Bronchial epithelial cell (primary cell): ENCODE measurements at regions not wholly inside any gene's neighbourhood (a gene's known extent, or its start where the extent isn't known, plus 50 kb on each side); places are given as distances from the start of the nearest gene placed in this dataset.

Experiments used
- DNase-seq: peaks from one replicate; pipeline ENCODE4 v3.0.0-alpha.2; 2010; ENCODE audit warnings: low read depth
- FAIRE-seq: peaks from 2 replicates; lab custom pipeline; 2011; peaks lifted over from hg19 to GRCh38; lab: Jason Lieb, UNC
- H3K27me3 ChIP-seq: 2 replicates; pipeline ENCODE4 v1.5.1; 2011; ENCODE audit warnings: low read length; ENCODE audit not compliant: control insufficient read depth, insufficient read depth
- H3K36me3 ChIP-seq: 2 replicates; pipeline ENCODE4 v1.5.1; 2011; ENCODE audit warnings: low read length; ENCODE audit not compliant: control insufficient read depth, insufficient read depth
- H3K4me3 ChIP-seq: 2 replicates; pipeline ENCODE4 v1.5.1; 2011; ENCODE audit warnings: mild to moderate bottlenecking, low read depth, low read length, control low read depth
- CTCF ChIP-seq: IDR thresholded peaks from 2 replicates; pipeline ENCODE4 v1.5.1; 2011; ENCODE audit warnings: mild to moderate bottlenecking, moderate library complexity, low read length, control low read depth, inconsistent platforms; ENCODE audit not compliant: insufficient read depth, severe bottlenecking

- DNase-seq (no peak), FAIRE-seq (no peak)
- TF ChIP-seq CTCF, result no peak
- H3K4me3 ChIP-seq, result no peak overlapping the region
- H3K36me3 ChIP-seq, result no peaks in the 10 kb centered on the region
- no peaks in the 10 kb centered on the region for H3K27me3 ChIP-seq
Measured at GRCh38 chr7:54882694-54883093, 123.7 kb upstream of the SEC61G start.

- DNase-seq (no peak), FAIRE-seq (no peak)
- no peaks in the 10 kb centered on the region for H3K36me3 ChIP-seq
- H3K27me3 ChIP-seq, result no peaks in the 10 kb centered on the region
- no peak overlapping the region for H3K4me3 ChIP-seq
- no peak for TF ChIP-seq CTCF
Measured at GRCh38 chr7:54883576-54883975, 124.6 kb upstream of the SEC61G start.

GRCh38 chr7:54885285-54885684, 126.3 kb upstream of the SEC61G start:
- Histone ChIP-seq H3K27me3 (no peaks in the 10 kb centered on the region), H3K4me3 (no peak overlapping the region), H3K36me3 (no peaks in the 10 kb centered on the region)
- FAIRE-seq (no peak), DNase-seq (no peak)
- no peak for TF ChIP-seq CTCF

GRCh38 chr7:54888067-54888733, 129.2 kb upstream of the SEC61G start:
- H3K4me3 ChIP-seq, result peak overlapping the region; percentile 34
- H3K27me3 ChIP-seq, result no peaks in the 10 kb centered on the region
- no peaks in the 10 kb centered on the region for H3K36me3 ChIP-seq
- no peak for TF ChIP-seq CTCF
- DNase-seq (no peak), FAIRE-seq (no peak)

- FAIRE-seq, result no peak
- no peak for DNase-seq
- peak overlapping the region; percentile 34 for H3K4me3 ChIP-seq
- no peaks in the 10 kb centered on the region for H3K27me3 ChIP-seq
- H3K36me3 ChIP-seq, result no peaks in the 10 kb centered on the region
- TF ChIP-seq CTCF, result no peak
Measured at GRCh38 chr7:54888734-54889082, 129.7 kb upstream of the SEC61G start.

GRCh38 chr7:54897891-54898290, 120.9 kb upstream of the EGFR start:
- FAIRE-seq (no peak), DNase-seq (peak; percentile 21)
- TF ChIP-seq CTCF, result no peak
- Histone ChIP-seq H3K4me3 (no peak overlapping the region), H3K27me3 (no peaks in the 10 kb centered on the region), H3K36me3 (no peaks in the 10 kb centered on the region)
